ENCODE measurements at regions not wholly inside any gene's neighbourhood (a gene's known extent, or its start where the extent isn't known, plus 50 kb on each side); places are given as distances from the start of the nearest gene placed in this dataset.

GRCh38 chr11:96779030-96779429 is 389.2 kb downstream of the JRKL start:
- no peak for TF ChIP-seq MAZ (IDR thresholded peaks at IDR 0.05; ENCODE audit: borderline replicate concordance, low read depth, low read length)
- no peak for TF ChIP-seq CEBPB (IDR thresholded peaks at IDR 0.05; ENCODE audit: low read depth, low read length)
- TF ChIP-seq NFE2L2 (IDR thresholded peaks at IDR 0.05; ENCODE audit: low read depth, low read length): no peak
- TF ChIP-seq FOS (IDR thresholded peaks at IDR 0.05; ENCODE audit: low read depth, low read length): no peak
- no peak for TF ChIP-seq MXI1 (IDR thresholded peaks at IDR 0.05; ENCODE audit: borderline replicate concordance, low read depth, low read length)
- no peak for TF ChIP-seq CHD1 (IDR thresholded peaks at IDR 0.05; ENCODE audit: low read depth, low read length)
- no peak for TF ChIP-seq RCOR1 (IDR thresholded peaks at IDR 0.05; ENCODE audit: insufficient replicate concordance, low read length)
- TF ChIP-seq RFX5 (IDR thresholded peaks at IDR 0.05; ENCODE audit: low read depth, low read length): no peak
- TF ChIP-seq BHLHE40 (IDR thresholded peaks at IDR 0.05; ENCODE audit: low read depth, low read length): no peak
- no peak for TF ChIP-seq POLR2A (IDR thresholded peaks at IDR 0.05; ENCODE audit: low read depth, low read length)
- no peak for TF ChIP-seq RAD21 (IDR thresholded peaks at IDR 0.05; ENCODE audit: low read length)
- TF ChIP-seq MAFK (IDR thresholded peaks at IDR 0.05; ENCODE audit: low read depth, low read length): no peak
- TF ChIP-seq SMC3 (IDR thresholded peaks at IDR 0.05; ENCODE audit: low read depth, low read length): no peak
- TF ChIP-seq CTCF (conservative IDR thresholded peaks at IDR 0.05; ENCODE audit: low read depth, low read length): no peak
- TF ChIP-seq USF2 (IDR thresholded peaks at IDR 0.05; ENCODE audit: low read depth, low read length): no peak
- TF ChIP-seq ELK1 (IDR thresholded peaks at IDR 0.05; ENCODE audit: borderline replicate concordance, low read depth, low read length): no peak
- no peak overlapping the region for H3K4me3 ChIP-seq (ENCODE audit: insufficient read depth, low read depth, low read length)
- no peak overlapping the region for H3K4me2 ChIP-seq (ENCODE audit: low read depth, low read length)
- no peak overlapping the region for H3K14ac ChIP-seq (replicated peaks; ENCODE audit: low read depth, low read length)
- ChIA-PET POLR2A (ENCODE audit: unreplicated experiment) (no interaction called here), CTCF (no interaction called here)
- no peak overlapping the region for H3K9ac ChIP-seq (ENCODE audit: low read depth, low read length)
- no peaks in the 10 kb centered on the region for H3K4me1 ChIP-seq (ENCODE audit: control insufficient read depth, insufficient read depth, low read length)
- DNase-seq (no peak), ATAC-seq (ENCODE audit: low read depth) (no peak)
- no peak overlapping the region for H2BK5ac ChIP-seq (ENCODE audit: low read depth, low read length, poor library complexity, severe bottlenecking)
- no peak overlapping the region for H4K8ac ChIP-seq (ENCODE audit: low read depth in 2 of 2, low read length in 2 of 2)
- no peaks in the 10 kb centered on the region for H3K9me3 ChIP-seq (ENCODE audit: control insufficient read depth, insufficient read depth, low read length)
- no peak overlapping the region for H2AFZ ChIP-seq (replicated peaks; ENCODE audit: low read length, poor library complexity)
- H2AK9ac ChIP-seq (replicated peaks; ENCODE audit: low read depth, low read length, poor library complexity): no peak overlapping the region
- H3K56ac ChIP-seq (ENCODE audit: extremely low read depth, insufficient read depth, low read length): no peak overlapping the region
- no peak overlapping the region for H2BK20ac ChIP-seq (ENCODE audit: low read depth, low read length)
- no peak overlapping the region for H3K27ac ChIP-seq (ENCODE audit: insufficient read depth, low read length)
- H3K18ac ChIP-seq (ENCODE audit: low read depth, low read length): no peak overlapping the region
- intact Hi-C loops (cut with micrococcal nuclease) (no loop called here), dilution Hi-C loops (cut with HindIII; ENCODE audit: low sequenced_read_pairs, unreplicated experiment) (no loop called here), in situ Hi-C loops (cut with MboI; ENCODE audit: low sequenced_read_pairs) (no loop called here)
- no peaks in the 10 kb centered on the region for H3K9me1 ChIP-seq (ENCODE audit: insufficient read depth, low read length)
- H4K20me1 ChIP-seq (ENCODE audit: insufficient read depth, low read length): no peaks in the 10 kb centered on the region
- H4K91ac ChIP-seq (ENCODE audit: insufficient read depth, low read depth, low read length): no peak overlapping the region
- H3K4ac ChIP-seq (ENCODE audit: low read depth, low read length): no peak overlapping the region
- BruUV-seq (replicated peaks): no TSS peak
- H3K79me1 ChIP-seq (ENCODE audit: low read depth in 1 of 2, low read length in 2 of 2): no peaks in the 10 kb centered on the region
- no peak overlapping the region for H4K5ac ChIP-seq (ENCODE audit: low read depth, low read length)
- no peak overlapping the region for H2BK120ac ChIP-seq (ENCODE audit: low read depth, low read length)
- H2BK15ac ChIP-seq (ENCODE audit: low read depth, low read length): no peak overlapping the region
- H3K27me3 ChIP-seq (ENCODE audit: control insufficient read depth, insufficient read depth, low read length): no peaks in the 10 kb centered on the region
- no peak overlapping the region for H2AK5ac ChIP-seq (ENCODE audit: low read depth, low read length)
- H3K36me3 ChIP-seq (ENCODE audit: control insufficient read depth, insufficient read depth, low read length): no peaks in the 10 kb centered on the region
- H3K23ac ChIP-seq (ENCODE audit: low read depth, low read length): no peak overlapping the region

All from IMR-90 (cell line).